ENCODE measurements at regions not wholly inside any gene's neighbourhood (a gene's known extent, or its start where the extent isn't known, plus 50 kb on each side); places are given as distances from the start of the nearest gene placed in this dataset.

DNA sequence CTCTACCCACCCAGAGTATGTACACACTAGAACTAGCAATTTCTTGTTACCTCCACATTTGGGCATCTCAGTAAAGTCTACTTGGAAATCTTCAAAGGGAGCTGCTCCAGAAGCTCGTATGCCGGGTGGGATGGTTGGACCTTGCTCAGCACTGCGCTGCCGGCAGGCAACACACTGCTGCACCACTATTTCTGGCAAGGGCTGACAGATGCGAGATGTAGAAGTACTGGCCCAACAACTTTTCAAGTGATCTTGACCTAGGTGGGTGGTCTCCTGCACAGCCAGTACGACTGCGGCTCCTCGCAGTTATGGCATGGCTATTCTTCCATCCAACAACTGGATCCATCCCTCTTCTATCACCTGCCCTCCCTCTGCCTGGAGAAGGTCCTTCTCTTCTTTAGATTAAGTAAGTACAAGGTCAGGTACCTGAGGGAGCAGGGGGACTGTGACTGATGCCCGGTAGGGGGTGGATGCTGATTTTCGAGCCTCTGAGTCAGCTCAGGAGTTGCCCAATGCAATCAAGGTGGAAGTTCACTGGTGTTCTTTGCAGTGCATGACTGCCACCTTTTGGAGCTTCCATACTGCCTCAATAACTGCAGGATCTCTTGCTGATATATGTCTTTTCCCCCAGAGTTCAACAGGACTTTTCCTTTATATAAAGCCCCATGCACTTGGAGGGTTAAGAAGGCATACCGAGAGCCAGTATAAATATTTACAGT lies 100.4 kb upstream of the SLC1A4 start:
- H3K27ac ChIP-seq (ENCODE audit: low read depth, low read length) = no peak overlapping the region
- H2BK120ac ChIP-seq (replicated peaks; ENCODE audit: low read depth, low read length) = no peak overlapping the region
- H3K79me2 ChIP-seq (ENCODE audit: control insufficient read depth in 1 of 2, insufficient read depth in 2 of 2, low read length in 2 of 2) = no peaks in the 10 kb centered on the region
- CTCF ChIA-PET (ENCODE audit: partially characterized antibody) = interaction anchor here (0.6 to 3.0 kb wide), 22 partner anchors 10 to 562 kb away, joined by 3 to 11 read pairs (median 4); no protein-coding TSS in a partner anchor
- no peak overlapping the region for H2BK15ac ChIP-seq (ENCODE audit: low read length)
- no peak overlapping the region for H3K18ac ChIP-seq (ENCODE audit: extremely low read depth, low read length)
- no peak overlapping the region for H2BK20ac ChIP-seq (ENCODE audit: low read length)
- no peak overlapping the region for H3K56ac ChIP-seq (replicated peaks; ENCODE audit: insufficient read length, low read depth, low read length)
- FAIRE-seq = no peak
- no peak overlapping the region for H3K14ac ChIP-seq (ENCODE audit: insufficient read length)
- no peaks in the 10 kb centered on the region for H3K36me3 ChIP-seq (ENCODE audit: control insufficient read depth in 2 of 4, insufficient read depth in 4 of 4, low read length in 3 of 4)
- H2AFZ ChIP-seq (ENCODE audit: low read length) = no peak overlapping the region
- 82% methylated on average over 11 of the region's 11 CpGs; no CpG with 5 or more reads in 1 of the 2 experiments for WGBS, 2 experiments (ENCODE audit: extremely low coverage in 1 of 2, insufficient coverage in 1 of 2, insufficient read length in 1 of 2, insufficient replicate concordance in 2 of 2, low coverage in 1 of 2, low lambda C conversion rate in 2 of 2, missing lambda C conversion rate in 1 of 2)
- H4K5ac ChIP-seq (ENCODE audit: insufficient read length, low read depth, low read length) = no peak overlapping the region
- H3K4me1 ChIP-seq (replicated peaks in 1 of 4; ENCODE audit: control insufficient read depth in 3 of 4, insufficient read depth in 4 of 4, low read length in 3 of 4) = no peaks in the 10 kb centered on the region
- no peak overlapping the region for H3K9ac ChIP-seq (replicated peaks in 1 of 4; ENCODE audit: extremely low read depth in 1 of 4, low read depth in 3 of 4, low read length in 3 of 4)
- no peaks in the 10 kb centered on the region for H3K79me1 ChIP-seq (ENCODE audit: low read depth, low read length)
- H3K23me2 ChIP-seq (ENCODE audit: low read depth, low read length) = no peaks in the 10 kb centered on the region
- H2BK5ac ChIP-seq (ENCODE audit: low read depth, low read length) = no peak overlapping the region
- peak in 1 of 2 experiments; percentile 70 for DNase-seq (ENCODE audit: low read depth in 1 of 2, low spot score in 2 of 2)
- no peaks in the 10 kb centered on the region for H3K27me3 ChIP-seq (replicated peaks in 1 of 4; ENCODE audit: control insufficient read depth in 3 of 4, extremely low read depth in 1 of 4, insufficient read depth in 3 of 4, low read length in 3 of 4)
- no peak overlapping the region for H2AK5ac ChIP-seq (ENCODE audit: low read depth, low read length)
- H2BK12ac ChIP-seq (ENCODE audit: low read depth, low read length) = no peak overlapping the region
- no peaks in the 10 kb centered on the region for H4K20me1 ChIP-seq (replicated peaks in 1 of 2; ENCODE audit: control insufficient read depth in 1 of 2, insufficient read depth in 2 of 2, low read length in 2 of 2)
- no peak overlapping the region for H3K4ac ChIP-seq (replicated peaks; ENCODE audit: insufficient read length, low read depth, low read length)
- no peak overlapping the region for H3K23ac ChIP-seq (ENCODE audit: insufficient read length)
- peaks cover 8 to 14% of the 10 kb centered on the region in 2 experiments; a peak in 3 of 4 replicates for H3K9me3 ChIP-seq (ENCODE audit: insufficient read depth in 2 of 2, low read depth in 1 of 2, low read length in 1 of 2)
- no peak overlapping the region for H4K91ac ChIP-seq (replicated peaks; ENCODE audit: insufficient read length, low read length)
- no peak overlapping the region for H4K8ac ChIP-seq (ENCODE audit: extremely low read depth, insufficient read depth, low read length)
- no peak overlapping the region for H3K4me3 ChIP-seq (ENCODE audit: extremely low read depth in 1 of 4, insufficient read depth in 2 of 4, low read depth in 3 of 4, low read length in 4 of 4)
- H3K4me2 ChIP-seq (ENCODE audit: insufficient read depth in 1 of 2, low read depth in 2 of 2, low read length in 2 of 2) = no peak overlapping the region
- POLR2A ChIA-PET (ENCODE audit: partially characterized antibody) = no interaction called here
- TF ChIP-seq RAD21 (IDR thresholded peaks at IDR 0.05 in 1 of 2, conservative IDR thresholded peaks at IDR 0.05 in 1 of 2; ENCODE audit: low read depth in 2 of 2, low read length in 2 of 2) = peak; percentile 73 to 75
- TF ChIP-seq RBBP5 (IDR thresholded peaks at IDR 0.05; ENCODE audit: borderline replicate concordance, low read depth, low read length) = no peak
- no peak for TF ChIP-seq SP2 (IDR thresholded peaks at IDR 0.05; ENCODE audit: low read length)
- TF ChIP-seq KDM1A (IDR thresholded peaks at IDR 0.05; ENCODE audit: borderline replicate concordance, low read length) = no peak
- TF ChIP-seq CREB1 (IDR thresholded peaks at IDR 0.05) = no peak
- TF ChIP-seq RFX5 (IDR thresholded peaks at IDR 0.05; ENCODE audit: borderline replicate concordance, low read depth, low read length) = no peak
- no peak for TF ChIP-seq ASH2L (IDR thresholded peaks at IDR 0.05; ENCODE audit: low read length)
- TF ChIP-seq, protein P1, sequence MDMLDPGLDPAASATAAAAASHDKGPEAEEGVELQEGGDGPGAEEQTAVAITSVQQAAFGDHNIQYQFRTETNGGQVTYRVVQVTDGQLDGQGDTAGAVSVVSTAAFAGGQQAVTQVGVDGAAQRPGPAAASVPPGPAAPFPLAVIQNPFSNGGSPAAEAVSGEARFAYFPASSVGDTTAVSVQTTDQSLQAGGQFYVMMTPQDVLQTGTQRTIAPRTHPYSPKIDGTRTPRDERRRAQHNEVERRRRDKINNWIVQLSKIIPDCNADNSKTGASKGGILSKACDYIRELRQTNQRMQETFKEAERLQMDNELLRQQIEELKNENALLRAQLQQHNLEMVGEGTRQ (IDR thresholded peaks at IDR 0.05; ENCODE audit: low read length) = no peak
- TF ChIP-seq FOSL1 (IDR thresholded peaks at IDR 0.05; ENCODE audit: insufficient read depth, low read depth, low read length) = no peak
- peak; percentile 93 for TF ChIP-seq CEBPB (IDR thresholded peaks at IDR 0.05; ENCODE audit: low read depth, low read length)
- TF ChIP-seq JUND (IDR thresholded peaks at IDR 0.05; ENCODE audit: low read length) = 0 out of 2 replicates have a peak, but pooled peaks have one; percentile 45
- no peak for TF ChIP-seq HDAC6 (IDR thresholded peaks at IDR 0.05; ENCODE audit: low read depth, low read length)

All from H1 (cell line).